H1 (cell line): ENCODE measurements at regions not wholly inside any gene's neighbourhood (a gene's known extent, or its start where the extent isn't known, plus 50 kb on each side); places are given as distances from the start of the nearest gene placed in this dataset.

Experiments
- EGR1 ChIP-seq: IDR thresholded peaks from 2 replicates; pipeline ENCODE4 v1.6.1; 2011; ENCODE audit warnings: low read depth, low read length, borderline replicate concordance
- EP300 ChIP-seq, 2 experiments: IDR thresholded peaks; 1 replicate in 1 of 2; 2 replicates in 1 of 2; pipeline ENCODE4 v1.6.1; 2011 to 2012; ENCODE audit warnings: low read depth in 2 of 2, low read length in 2 of 2, mild to moderate bottlenecking in 2 of 2, borderline replicate concordance in 1 of 2, inconsistent platforms in 1 of 2, moderate library complexity in 1 of 2
- ZNF274 ChIP-seq: IDR thresholded peaks from 2 replicates; pipeline ENCODE4 v1.7.0; 2012; ENCODE audit warnings: low read length, borderline replicate concordance; ENCODE audit errors: extremely low read depth
- TF ChIP-seq, protein P1 (sequence below): IDR thresholded peaks from 2 replicates; pipeline ENCODE4 v1.6.1; 2012; ENCODE audit warnings: inconsistent platforms

DNA sequence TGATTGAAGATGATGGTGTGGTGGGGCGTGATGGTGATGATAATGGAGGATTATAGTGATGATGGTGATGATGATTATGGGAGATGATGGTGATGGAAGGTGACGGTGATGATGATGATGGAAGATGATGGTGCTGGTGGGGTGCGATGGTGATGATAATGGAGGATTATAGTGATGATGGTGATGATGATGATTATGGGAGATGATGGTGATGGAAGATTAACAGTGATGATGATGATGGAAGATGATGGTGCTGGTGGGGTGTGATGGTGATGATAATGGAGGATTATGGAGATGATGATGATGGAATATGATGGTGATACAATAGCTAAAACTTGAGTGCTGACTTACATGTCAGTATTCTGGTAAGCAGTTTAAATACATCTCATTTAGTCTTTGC lies 391.0 kb upstream of the EEF2KMT start (continued):
- TF ChIP-seq, protein P1, sequence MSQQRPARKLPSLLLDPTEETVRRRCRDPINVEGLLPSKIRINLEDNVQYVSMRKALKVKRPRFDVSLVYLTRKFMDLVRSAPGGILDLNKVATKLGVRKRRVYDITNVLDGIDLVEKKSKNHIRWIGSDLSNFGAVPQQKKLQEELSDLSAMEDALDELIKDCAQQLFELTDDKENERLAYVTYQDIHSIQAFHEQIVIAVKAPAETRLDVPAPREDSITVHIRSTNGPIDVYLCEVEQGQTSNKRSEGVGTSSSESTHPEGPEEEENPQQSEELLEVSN = no peak
- no peak for TF ChIP-seq EP300 (IDR thresholded peaks at IDR 0.05; ENCODE audit: borderline replicate concordance in 1 of 2, low read depth in 2 of 2, low read length in 2 of 2)
- no peak for TF ChIP-seq EGR1
- no peak for TF ChIP-seq ZNF274
